GM12874 (cell line): ENCODE measurements at regions not wholly inside any gene's neighbourhood (a gene's known extent, or its start where the extent isn't known, plus 50 kb on each side); places are given as distances from the start of the nearest gene placed in this dataset.

Experiments
- CTCF ChIP-seq: IDR thresholded peaks from 2 replicates; pipeline ENCODE4 v1.5.1; 2011; ENCODE audit warnings: low read depth, mild to moderate bottlenecking, control low read depth, low read length, moderate library complexity; ENCODE audit not compliant: insufficient read depth

GRCh38 chr3:41093476-41093875 lies 105.8 kb upstream of the CTNNB1 start:
- no peak for TF ChIP-seq CTCF

- TF ChIP-seq CTCF = no peak
These were observed 105.0 kb upstream of the CTNNB1 start for GRCh38 chr3:41094351-41094750.

- TF ChIP-seq CTCF = no peak
These were observed 103.6 kb upstream of the CTNNB1 start for GRCh38 chr3:41095702-41096101.

GRCh38 chr3:41097896-41098496 lies 101.3 kb upstream of the CTNNB1 start:
- no peak for TF ChIP-seq CTCF

- no peak for TF ChIP-seq CTCF
These were observed 98.1 kb upstream of the CTNNB1 start for GRCh38 chr3:41101231-41101630.

GRCh38 chr3:41102053-41102556 lies 97.2 kb upstream of the CTNNB1 start:
- TF ChIP-seq CTCF = no peak

GRCh38 chr3:41102750-41103149 lies 96.6 kb upstream of the CTNNB1 start:
- no peak for TF ChIP-seq CTCF
